ENCODE measurements at regions not wholly inside any gene's neighbourhood (a gene's known extent, or its start where the extent isn't known, plus 50 kb on each side); places are given as distances from the start of the nearest gene placed in this dataset.

- no peak for TF ChIP-seq POLR2AphosphoS5 (IDR thresholded peaks at IDR 0.05)
- TF ChIP-seq CTCF (IDR thresholded peaks at IDR 0.05) = no peak
- TF ChIP-seq POLR2A (IDR thresholded peaks at IDR 0.05) = no peak
Measured at GRCh38 chr4:19958848-19959247, 292.9 kb upstream of the SLIT2 start.

Measured in sigmoid colon (tissue), 4 donors.